ENCODE measurements at regions not wholly inside any gene's neighbourhood (a gene's known extent, or its start where the extent isn't known, plus 50 kb on each side); places are given as distances from the start of the nearest gene placed in this dataset.

DNA sequence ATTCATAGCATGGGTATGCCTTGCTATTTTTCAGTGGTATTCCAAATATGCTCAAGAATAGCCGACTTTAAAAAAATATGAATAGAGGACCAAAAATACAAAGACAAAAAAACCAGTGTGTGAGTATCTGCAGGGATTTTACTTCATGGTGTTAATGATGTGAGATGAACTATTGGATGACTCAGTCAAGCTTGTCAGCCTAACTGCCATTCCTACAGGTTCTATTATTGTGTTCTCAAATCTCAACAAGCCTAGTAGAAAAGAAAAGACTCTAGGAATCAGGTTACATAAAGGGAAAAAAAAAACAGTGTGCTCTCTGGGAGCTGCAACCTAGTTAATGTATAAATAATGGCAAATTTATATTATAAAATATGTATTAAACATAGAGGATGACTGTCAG is 588.4 kb upstream of the BTBD3 start:
- TF ChIP-seq, protein P1, sequence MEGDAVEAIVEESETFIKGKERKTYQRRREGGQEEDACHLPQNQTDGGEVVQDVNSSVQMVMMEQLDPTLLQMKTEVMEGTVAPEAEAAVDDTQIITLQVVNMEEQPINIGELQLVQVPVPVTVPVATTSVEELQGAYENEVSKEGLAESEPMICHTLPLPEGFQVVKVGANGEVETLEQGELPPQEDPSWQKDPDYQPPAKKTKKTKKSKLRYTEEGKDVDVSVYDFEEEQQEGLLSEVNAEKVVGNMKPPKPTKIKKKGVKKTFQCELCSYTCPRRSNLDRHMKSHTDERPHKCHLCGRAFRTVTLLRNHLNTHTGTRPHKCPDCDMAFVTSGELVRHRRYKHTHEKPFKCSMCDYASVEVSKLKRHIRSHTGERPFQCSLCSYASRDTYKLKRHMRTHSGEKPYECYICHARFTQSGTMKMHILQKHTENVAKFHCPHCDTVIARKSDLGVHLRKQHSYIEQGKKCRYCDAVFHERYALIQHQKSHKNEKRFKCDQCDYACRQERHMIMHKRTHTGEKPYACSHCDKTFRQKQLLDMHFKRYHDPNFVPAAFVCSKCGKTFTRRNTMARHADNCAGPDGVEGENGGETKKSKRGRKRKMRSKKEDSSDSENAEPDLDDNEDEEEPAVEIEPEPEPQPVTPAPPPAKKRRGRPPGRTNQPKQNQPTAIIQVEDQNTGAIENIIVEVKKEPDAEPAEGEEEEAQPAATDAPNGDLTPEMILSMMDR (IDR thresholded peaks at IDR 0.05; ENCODE audit: low read length), result no peak
- no peak for TF ChIP-seq EZH2phosphoT487 (IDR thresholded peaks at IDR 0.05; ENCODE audit: low read length)
